EH (cell line): ENCODE measurements at regions not wholly inside any gene's neighbourhood (a gene's known extent, or its start where the extent isn't known, plus 50 kb on each side); places are given as distances from the start of the nearest gene placed in this dataset.
"Not testable (repeated sequence)": the region's sequence is repeated elsewhere in the genome, so short reads cannot be mapped to it uniquely, and the experiment has no call there.

ENCODE experiments used
- DNase-seq: peaks from one replicate; pipeline ENCODE4 v3.0.0-alpha.2; 2015; ENCODE audit warnings: low read depth

GRCh38 chr4:103853627-103854026 is 133.8 kb upstream of the TACR3 start:
- no peak for DNase-seq

DNA sequence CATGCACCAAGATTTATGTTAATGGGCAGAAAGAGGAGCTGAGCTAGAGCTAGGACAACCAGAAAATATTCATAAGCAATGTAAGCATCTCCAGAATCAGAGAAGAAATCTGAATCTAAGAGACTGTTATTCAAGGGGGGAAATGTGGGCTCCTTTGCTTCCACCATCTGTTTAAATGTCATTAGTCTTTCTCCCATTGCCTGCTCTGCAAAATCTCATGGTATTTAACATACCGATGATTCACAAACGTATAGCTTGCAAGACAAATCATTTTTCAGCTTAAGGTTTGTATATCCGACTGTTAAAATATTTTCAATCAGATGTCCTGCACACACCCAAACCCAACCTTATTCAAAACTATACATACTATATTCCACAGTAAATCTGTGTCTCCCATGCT is 133.4 kb upstream of the TACR3 start:
- no peak for DNase-seq

GRCh38 chr4:103845075-103845474 is 125.3 kb upstream of the TACR3 start:
- no peak for DNase-seq

DNA sequence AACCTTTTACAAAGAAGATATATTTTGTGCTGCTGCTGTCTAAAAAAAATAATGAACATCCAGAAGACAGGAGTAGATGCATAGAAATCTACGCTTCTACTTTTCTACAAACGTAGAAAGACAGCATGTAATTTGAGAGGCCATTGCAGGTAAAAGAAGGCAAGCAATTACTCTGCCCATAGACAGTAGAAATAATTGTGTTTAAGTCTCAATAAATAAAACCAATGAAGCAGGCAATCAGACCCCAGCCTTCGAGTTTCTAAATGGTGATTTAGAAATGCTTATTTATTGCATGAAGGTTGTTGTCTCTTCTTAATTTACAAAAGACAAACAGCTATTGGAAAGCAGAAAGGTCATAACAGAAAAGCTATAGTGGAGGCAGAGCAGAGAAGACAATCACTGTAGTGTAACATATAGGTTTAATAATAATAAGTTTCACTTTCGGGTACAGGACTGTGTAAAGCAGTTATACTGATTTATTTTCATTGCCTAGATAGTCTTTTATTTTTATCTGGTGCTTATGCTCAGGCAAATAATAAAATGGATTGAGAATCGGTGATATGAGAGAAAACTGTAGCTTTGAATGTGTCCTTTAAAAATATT is 123.0 kb upstream of the TACR3 start:
- DNase-seq, result no peak

DNA sequence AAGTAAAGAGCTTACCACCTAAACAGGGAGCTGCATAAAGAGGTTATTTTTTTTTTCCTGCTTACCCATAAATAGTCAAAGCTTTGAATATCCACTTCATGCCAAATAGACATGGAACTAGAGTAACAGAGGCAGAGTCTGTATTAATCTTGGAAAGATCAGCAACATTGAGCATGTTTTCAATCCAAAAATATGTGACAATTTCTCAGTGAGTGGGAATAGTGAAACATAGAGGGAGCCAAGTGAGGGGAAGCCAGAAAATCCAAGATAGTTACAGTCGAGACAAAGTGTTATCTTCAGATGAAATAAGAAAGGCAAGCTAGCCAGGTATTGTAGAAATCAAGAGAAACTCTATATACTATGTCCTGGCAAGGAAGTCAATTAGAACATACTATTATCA is 122.3 kb upstream of the TACR3 start:
- no peak for DNase-seq

DNA sequence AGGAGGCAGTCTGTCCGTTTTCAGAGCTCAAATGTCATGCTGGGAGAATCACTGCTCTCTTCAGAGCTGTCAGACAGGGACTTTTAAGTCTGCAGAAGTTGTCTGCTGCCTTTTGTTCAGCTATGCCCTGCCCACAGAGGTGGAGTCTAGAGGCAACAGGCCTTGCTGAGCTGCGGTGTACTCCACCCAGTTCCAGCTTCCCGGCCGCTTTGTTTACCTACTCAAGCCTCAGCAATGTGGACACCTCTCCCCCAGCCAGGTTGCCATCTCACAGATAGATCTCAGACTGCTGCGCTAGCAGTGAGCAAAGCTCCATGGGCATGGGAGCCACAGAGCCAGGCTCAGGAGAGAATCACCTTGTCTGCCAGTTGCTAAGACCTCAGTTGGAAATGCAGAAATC is 90.5 kb upstream of the TACR3 start:
- not testable (repeated sequence) for DNase-seq

DNA sequence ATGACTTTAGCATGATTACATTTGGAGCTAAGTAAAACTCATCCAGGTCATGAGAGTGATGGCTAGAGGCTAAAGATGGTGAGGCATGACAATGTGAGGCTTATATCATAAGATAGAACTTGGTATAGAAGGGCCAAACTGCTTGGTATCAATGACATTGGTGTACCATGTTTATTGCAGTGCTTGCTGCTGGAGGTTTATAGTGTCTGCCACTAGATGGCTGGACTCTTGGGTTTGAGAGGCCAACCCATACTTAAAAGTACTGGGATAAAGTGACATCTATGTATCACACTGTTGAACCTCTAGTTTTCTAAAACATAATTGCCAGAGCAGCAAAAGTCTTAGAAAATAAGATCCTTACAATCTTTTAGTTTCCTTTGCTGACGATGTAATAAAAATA is 83.0 kb upstream of the TACR3 start:
- no peak for DNase-seq

DNA sequence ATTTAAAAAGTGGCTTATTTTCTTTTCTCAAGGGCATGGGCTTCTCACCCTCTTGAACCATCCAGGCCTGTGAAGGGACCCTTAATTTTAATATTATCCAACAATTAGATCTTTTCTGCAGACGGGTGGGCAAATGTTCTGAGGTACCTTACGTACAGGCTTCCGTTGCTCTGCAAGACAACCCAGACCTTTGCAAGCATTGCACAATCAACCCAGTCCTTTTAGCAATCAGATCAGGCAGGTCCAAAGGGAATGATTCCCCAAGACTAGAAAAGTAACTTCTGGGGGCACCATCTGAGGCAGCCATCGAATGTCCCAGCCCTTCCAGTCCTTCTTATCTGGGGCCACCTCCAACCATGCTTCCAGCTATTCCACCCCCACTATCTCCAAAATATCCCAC is 67.3 kb upstream of the TACR3 start:
- DNase-seq, result no peak

- no peak for DNase-seq
Observed at GRCh38 chr4:103786593-103786992, 66.8 kb upstream of the TACR3 start.

DNA sequence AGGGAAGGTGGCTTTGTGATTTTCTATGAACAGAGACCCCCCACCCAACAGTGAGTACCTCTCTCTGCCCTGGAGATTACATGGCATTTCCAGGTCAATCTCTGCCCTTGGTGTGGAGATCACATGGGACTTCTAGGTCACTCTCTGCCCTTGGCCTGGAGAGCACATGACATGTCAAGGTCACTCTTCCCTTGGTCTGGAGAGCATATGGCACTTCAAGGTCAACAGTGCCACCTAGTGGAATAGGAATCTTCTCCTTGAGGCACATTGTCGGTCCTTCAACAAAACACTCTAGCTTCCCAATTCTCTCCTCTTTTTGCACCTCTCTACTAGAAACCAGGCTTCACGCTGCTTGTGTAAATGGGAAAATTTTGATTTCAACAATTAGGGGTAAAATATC is 66.2 kb upstream of the TACR3 start:
- DNase-seq, result no peak

DNA sequence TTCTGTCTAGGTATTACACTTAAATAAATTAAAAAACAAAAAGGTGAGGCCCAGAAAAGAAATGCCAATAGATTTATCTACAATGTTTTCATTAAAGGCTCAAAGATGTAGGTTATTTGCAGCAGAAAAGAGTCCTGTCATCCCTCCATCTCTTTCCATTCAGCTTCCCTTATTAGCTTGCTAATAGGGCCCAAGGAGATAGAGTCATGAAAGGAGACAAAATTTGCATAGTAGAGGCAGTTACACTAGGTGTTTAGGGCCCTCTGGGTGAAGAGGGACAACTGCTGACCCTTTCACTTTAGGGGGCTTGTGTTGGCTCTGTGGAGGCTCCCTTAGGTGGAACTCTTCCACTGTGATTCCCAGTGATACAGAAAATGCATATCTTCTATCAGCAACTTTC is 58.4 kb upstream of the TACR3 start:
- no peak for DNase-seq

- DNase-seq, result no peak
Observed at GRCh38 chr4:103774326-103774825, 54.6 kb upstream of the TACR3 start.

DNA sequence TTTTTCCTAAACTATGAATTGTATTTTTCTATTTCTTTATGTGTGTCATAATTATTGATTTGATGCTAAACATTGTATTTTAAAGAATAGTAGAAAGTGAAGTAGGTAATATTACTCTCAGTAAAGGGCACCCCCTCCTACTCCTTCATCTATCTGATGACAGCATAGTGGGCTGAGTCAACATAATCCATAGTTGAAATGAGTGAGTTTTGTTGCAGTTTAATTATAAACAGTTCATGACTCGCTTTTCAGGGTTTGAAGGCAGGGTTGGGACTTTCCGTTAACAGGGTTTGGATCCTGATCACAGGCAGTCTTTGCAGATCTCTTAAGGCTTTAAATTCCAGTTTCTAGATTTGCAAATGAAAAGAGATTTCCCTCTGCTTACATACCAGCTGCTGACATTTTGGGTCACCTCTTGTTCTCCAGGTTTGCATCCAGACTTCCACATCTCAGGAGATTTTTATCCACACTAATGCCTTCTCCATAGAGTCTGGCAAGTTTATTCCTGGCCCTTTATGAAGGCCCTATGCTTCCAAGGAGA is 54.0 kb upstream of the TACR3 start:
- DNase-seq, result no peak
